MV-4-11 (cell line): ENCODE measurements at regions not wholly inside any gene's neighbourhood (a gene's known extent, or its start where the extent isn't known, plus 50 kb on each side); places are given as distances from the start of the nearest gene placed in this dataset.
"Not testable (repeated sequence)": the region's sequence is repeated elsewhere in the genome, so short reads cannot be mapped to it uniquely, and the experiment has no call there.

Experiments used
- DNase-seq: peaks from one replicate; lab custom pipeline; 2025; lab: John Stamatoyannopoulos, UW

DNA sequence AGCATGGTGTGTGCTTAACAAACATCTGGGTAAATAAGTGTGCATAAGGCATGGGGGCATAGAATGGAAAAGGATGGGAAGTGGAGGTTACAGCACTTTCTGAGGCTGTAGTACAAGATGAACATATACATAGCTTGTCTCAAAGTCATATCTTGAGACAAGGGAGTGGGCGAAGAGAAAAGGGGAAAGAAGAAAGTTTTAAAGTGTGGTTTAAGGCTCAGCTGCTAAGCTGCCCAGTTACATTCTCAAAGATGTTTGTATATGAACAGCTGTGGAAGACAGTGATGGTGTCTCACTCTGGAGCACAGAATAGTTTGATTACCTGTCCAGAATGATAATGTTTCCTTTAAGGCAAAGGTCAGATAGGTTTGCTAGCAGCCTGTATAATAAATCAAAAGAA is 61.9 kb upstream of the LANCL2 start:
- DNase-seq: no peak

GRCh38 chr7:55304018-55304762 is 60.9 kb upstream of the LANCL2 start:
- no peak for DNase-seq

DNA sequence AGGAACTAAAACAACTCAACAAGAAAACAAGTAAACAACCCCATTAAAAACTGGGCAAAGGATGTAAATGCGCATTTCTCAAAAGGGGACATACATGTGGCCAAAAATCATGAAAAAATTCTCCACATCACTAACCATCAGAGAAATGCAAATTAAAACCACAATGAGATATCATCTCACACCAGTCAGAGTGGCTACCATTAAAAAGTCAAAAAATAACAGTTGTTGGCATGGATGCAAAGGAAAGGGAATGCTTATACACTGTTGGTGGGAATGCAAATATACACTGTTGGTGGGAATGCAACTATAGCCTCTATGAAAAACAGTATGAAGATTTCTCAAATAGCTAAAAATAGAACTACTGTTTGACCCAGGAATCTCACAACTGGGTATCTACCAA is 60.0 kb upstream of the LANCL2 start:
- DNase-seq: no peak

GRCh38 chr7:55306331-55306730 is 58.8 kb upstream of the LANCL2 start:
- no peak for DNase-seq

- DNase-seq: no peak
These were observed 57.8 kb upstream of the LANCL2 start for GRCh38 chr7:55307123-55307916.

DNA sequence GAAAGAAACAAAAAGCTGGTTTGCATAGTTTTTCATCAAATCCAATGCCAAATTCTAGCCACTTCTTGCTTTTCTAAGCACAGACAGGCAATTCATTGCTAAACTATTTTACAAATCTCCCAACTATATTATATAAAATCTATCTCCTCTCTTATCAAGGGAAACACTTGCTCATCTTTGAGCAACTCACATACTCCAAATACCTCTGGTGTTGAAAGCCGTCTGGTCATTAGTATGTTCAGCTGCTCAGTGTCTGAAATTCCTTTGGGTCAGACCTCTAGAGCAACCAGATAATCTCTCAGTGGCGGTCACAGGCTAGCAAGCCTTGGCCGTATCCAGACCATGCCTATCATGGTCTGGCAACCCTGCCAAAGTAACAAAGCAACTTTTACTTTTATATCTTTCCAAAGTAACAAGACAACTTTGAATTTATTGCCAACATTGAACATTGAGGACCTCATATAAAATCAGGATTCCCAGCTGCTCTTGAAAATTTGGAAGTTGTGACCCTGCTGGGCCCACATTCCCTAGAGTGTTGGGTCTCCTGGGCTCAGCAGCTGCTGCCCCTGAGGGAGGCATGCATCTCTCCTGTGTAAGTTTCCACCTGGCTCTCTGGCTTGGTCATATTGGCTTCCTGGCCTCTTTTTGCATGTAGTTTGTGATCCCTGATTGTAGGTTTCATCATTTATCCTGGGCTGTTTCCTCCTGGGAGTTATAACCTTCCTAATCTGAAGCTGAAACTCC is 56.8 kb upstream of the LANCL2 start:
- no peak for DNase-seq

GRCh38 chr7:55309040-55309991 is 55.8 kb upstream of the LANCL2 start:
- peak; percentile 99 for DNase-seq

DNA sequence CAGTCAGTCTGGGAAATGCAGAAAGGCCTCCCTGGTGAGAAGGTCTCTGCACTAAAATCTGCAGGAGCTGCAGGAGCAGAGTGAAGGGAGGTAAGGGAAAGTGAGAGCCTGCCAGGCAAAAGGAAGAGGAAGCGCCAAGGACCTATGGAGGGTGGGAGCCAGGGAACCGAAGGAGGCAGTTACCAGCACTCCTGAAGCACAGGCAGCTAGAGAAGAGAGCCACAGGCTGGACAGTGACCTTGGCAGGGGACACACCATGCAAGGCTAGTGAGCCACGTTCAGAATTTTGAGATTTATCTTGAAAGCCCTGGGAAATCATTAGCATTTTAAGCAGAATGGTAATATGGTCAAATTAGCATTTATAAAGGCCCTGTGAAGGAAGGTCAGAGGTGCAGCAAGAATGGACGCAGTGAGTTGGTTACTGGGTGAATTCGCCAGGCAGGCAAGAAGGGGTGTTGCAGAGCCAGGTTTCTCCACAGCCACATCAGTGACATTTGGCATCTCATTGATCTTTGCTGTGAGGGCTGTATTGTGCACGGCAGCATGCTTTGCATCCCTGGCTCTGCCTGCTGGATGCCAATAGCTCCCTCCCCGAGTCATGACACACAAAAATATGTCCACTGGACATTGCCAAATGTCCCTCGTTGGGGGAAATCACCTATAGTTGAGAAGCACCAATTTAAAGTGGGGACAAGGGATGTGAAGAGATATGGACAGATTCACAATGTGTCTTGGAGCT is 54.7 kb upstream of the LANCL2 start:
- no peak for DNase-seq

GRCh38 chr7:55311892-55312291 is 53.2 kb upstream of the LANCL2 start:
- not testable (repeated sequence) for DNase-seq

- DNase-seq: not testable (repeated sequence)
These were observed 51.5 kb upstream of the LANCL2 start for GRCh38 chr7:55313671-55314070.

DNA sequence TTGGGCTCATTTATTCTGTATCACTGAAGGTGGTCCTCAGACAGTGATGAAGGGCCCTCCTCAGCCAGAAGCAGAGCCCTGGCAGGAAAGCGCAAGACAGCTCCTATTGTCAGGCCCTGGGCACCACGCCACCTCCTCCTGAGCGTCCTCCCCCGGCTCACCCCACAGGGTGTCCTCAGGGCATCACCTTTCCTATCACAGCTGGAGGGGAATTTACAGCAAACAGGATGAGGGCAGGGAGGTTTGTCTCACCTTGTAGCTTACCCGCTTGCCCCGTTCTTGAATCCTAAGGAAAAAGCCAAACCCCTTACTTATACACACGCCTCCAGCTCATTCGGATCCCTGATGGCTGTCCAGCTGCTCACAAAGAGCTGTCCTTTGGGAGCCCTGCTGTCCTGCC is 50.2 kb upstream of the LANCL2 start:
- no peak for DNase-seq
